GM06990 (cell line): ENCODE measurements at regions not wholly inside any gene's neighbourhood (a gene's known extent, or its start where the extent isn't known, plus 50 kb on each side); places are given as distances from the start of the nearest gene placed in this dataset.
"Not testable (repeated sequence)": the region's sequence is repeated elsewhere in the genome, so short reads cannot be mapped to it uniquely, and the experiment has no call there.

Source experiments
- DNase-seq: peaks from one replicate; pipeline ENCODE4 v3.0.0-alpha.2; 2011; ENCODE audit not compliant: insufficient read length; ENCODE audit errors: extremely low read depth
- H3K27me3 ChIP-seq: replicated peaks from 2 replicates; pipeline ENCODE4 v1.6.0; 2011; ENCODE audit warnings: low read length; ENCODE audit not compliant: control insufficient read depth, insufficient read depth
- H3K36me3 ChIP-seq: 2 replicates; pipeline ENCODE4 v1.5.1; 2011; ENCODE audit warnings: low read length; ENCODE audit not compliant: control insufficient read depth, insufficient read depth
- H3K4me3 ChIP-seq: replicated peaks from 2 replicates; pipeline ENCODE4 v1.5.1; 2011; ENCODE audit warnings: low read depth, mild to moderate bottlenecking, control low read depth, low read length
- CTCF ChIP-seq: IDR thresholded peaks from 2 replicates; pipeline ENCODE4 v1.5.1; 2011; ENCODE audit warnings: low read length, control low read depth, mild to moderate bottlenecking, inconsistent platforms; ENCODE audit not compliant: insufficient read depth, poor library complexity, severe bottlenecking

GRCh38 chr19:56919308-56919995, 78.9 kb upstream of the PEG3 start:
- Histone ChIP-seq H3K4me3 (no peak overlapping the region), H3K36me3 (no peaks in the 10 kb centered on the region), H3K27me3 (no peaks in the 10 kb centered on the region)
- no peak for TF ChIP-seq CTCF
- no peak for DNase-seq

- not testable (repeated sequence) for DNase-seq, H3K36me3 ChIP-seq
Observed at GRCh38 chr19:56926094-56926493, 85.6 kb upstream of the PEG3 start.

GRCh38 chr19:56927294-56927693, 86.8 kb upstream of the PEG3 start:
- Histone ChIP-seq H3K36me3 (no peaks in the 10 kb centered on the region), H3K27me3 (no peaks in the 10 kb centered on the region), H3K4me3 (no peak overlapping the region)
- no peak for DNase-seq
- no peak for TF ChIP-seq CTCF

More at GRCh38 chr19:56926094-56926493, 85.6 kb upstream of the PEG3 start:
- not testable (repeated sequence) for H3K27me3 ChIP-seq, H3K4me3 ChIP-seq

- Histone ChIP-seq H3K36me3 (no peaks in the 10 kb centered on the region), H3K27me3 (no peaks in the 10 kb centered on the region), H3K4me3 (no peak overlapping the region)
- no peak for DNase-seq
- no peak for TF ChIP-seq CTCF
Observed at GRCh38 chr19:56927791-56928207, 87.3 kb upstream of the PEG3 start.

GRCh38 chr19:56930647-56931535, 90.4 kb upstream of the PEG3 start:
- Histone ChIP-seq H3K27me3 (no peaks in the 10 kb centered on the region), H3K4me3 (no peak overlapping the region), H3K36me3 (no peaks in the 10 kb centered on the region)
- TF ChIP-seq CTCF = no peak
- no peak for DNase-seq

- no peak for DNase-seq
- Histone ChIP-seq H3K27me3 (no peaks in the 10 kb centered on the region), H3K4me3 (no peak overlapping the region), H3K36me3 (no peaks in the 10 kb centered on the region)
- TF ChIP-seq CTCF = no peak
Observed at GRCh38 chr19:56933014-56933705, 92.6 kb upstream of the PEG3 start.
